A673 (cell line): ENCODE measurements at regions not wholly inside any gene's neighbourhood (a gene's known extent, or its start where the extent isn't known, plus 50 kb on each side); places are given as distances from the start of the nearest gene placed in this dataset.

Source experiments
- EZH2 ChIP-seq: fragments of 200-600 bp; sonication (generic); IDR thresholded peaks from 2 replicates; pipeline ENCODE4 v1.6.1; 2017; ENCODE audit warnings: borderline replicate concordance, low read depth, mild to moderate bottlenecking, mixed read lengths, antibody characterized with exemption, low read length; ENCODE audit not compliant: poor library complexity, severe bottlenecking
- TF ChIP-seq, protein P1 (sequence below): fragments of 300-800, 200-600 bp; sonication (generic); conservative IDR thresholded peaks from 2 replicates; pipeline ENCODE4 v1.5.1; 2017; ENCODE audit warnings: low read depth, mild to moderate bottlenecking, antibody characterized with exemption, low read length, moderate library complexity, mixed read lengths

- TF ChIP-seq, protein P1, sequence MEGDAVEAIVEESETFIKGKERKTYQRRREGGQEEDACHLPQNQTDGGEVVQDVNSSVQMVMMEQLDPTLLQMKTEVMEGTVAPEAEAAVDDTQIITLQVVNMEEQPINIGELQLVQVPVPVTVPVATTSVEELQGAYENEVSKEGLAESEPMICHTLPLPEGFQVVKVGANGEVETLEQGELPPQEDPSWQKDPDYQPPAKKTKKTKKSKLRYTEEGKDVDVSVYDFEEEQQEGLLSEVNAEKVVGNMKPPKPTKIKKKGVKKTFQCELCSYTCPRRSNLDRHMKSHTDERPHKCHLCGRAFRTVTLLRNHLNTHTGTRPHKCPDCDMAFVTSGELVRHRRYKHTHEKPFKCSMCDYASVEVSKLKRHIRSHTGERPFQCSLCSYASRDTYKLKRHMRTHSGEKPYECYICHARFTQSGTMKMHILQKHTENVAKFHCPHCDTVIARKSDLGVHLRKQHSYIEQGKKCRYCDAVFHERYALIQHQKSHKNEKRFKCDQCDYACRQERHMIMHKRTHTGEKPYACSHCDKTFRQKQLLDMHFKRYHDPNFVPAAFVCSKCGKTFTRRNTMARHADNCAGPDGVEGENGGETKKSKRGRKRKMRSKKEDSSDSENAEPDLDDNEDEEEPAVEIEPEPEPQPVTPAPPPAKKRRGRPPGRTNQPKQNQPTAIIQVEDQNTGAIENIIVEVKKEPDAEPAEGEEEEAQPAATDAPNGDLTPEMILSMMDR = no peak
- no peak for TF ChIP-seq EZH2
These were observed 103.0 kb upstream of the SEMA3A start for GRCh38 chr7:84297616-84298015.
